HG03066 (cell line): ENCODE measurements at regions not wholly inside any gene's neighbourhood (a gene's known extent, or its start where the extent isn't known, plus 50 kb on each side); places are given as distances from the start of the nearest gene placed in this dataset.
"Not testable (repeated sequence)": the region's sequence is repeated elsewhere in the genome, so short reads cannot be mapped to it uniquely, and the experiment has no call there.

Source experiments
- ATAC-seq: cut with Tn5 transposase; IDR thresholded peaks from one replicate; pipeline ENCODE4 v1.9.1; 2021; ENCODE audit warnings: low read depth; ENCODE audit not compliant: unreplicated experiment

- no peak for ATAC-seq
Measured at GRCh38 chr7:25725451-25725850, 426.5 kb upstream of the NFE2L3 start.

DNA sequence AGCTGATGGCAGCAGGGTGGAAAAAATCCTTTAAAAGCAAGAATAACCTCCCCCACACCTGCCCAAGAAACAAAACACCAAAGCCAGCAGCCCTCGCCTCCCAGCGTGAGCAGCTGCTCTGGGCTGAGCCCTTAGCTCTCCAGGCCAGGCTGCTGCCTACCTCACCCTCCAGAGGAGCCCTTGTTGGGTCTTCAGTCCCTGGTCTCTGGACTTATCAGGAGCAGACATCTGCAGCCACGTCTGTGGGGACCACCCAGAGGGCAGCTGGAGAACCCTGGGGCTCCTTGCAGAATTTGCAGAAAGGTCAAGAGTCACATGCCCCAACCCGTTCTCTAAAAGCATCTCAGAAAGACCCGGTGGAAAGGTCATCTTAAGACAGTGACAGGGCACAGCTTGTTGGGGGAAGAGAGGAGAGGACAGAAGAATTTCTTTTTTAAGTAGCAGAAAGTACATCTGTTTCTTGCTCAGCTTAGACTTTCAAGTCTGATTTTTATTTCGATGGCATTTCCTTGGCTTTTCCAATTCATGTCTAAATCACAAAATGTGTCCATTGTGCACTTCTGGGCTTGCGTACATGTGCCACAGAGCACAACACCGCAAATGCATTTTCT, 425.7 kb upstream of the NFE2L3 start:
- ATAC-seq: no peak

GRCh38 chr7:25726781-25727311, 425.2 kb upstream of the NFE2L3 start:
- no peak for ATAC-seq

DNA sequence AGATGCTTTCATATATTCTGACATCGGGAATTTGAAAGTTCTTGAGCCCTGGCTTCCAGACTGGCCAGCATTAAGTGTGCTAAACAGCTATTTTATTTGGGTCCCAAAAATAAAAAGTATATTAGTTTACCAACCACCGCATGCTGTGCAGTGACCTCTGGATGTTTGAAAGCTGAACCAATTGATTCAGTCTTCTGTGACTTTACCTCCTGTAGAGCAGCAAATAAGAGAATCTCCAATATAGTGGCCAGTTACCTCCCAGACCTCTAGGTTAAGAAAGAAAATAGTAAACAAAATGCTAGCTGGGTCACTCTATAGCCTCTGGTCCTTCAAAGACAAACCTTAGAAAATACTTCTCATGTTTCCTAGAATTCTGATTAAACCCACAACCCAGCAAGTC, 424.6 kb upstream of the NFE2L3 start:
- ATAC-seq: no peak

GRCh38 chr7:25727876-25728275, 424.1 kb upstream of the NFE2L3 start:
- no peak for ATAC-seq

DNA sequence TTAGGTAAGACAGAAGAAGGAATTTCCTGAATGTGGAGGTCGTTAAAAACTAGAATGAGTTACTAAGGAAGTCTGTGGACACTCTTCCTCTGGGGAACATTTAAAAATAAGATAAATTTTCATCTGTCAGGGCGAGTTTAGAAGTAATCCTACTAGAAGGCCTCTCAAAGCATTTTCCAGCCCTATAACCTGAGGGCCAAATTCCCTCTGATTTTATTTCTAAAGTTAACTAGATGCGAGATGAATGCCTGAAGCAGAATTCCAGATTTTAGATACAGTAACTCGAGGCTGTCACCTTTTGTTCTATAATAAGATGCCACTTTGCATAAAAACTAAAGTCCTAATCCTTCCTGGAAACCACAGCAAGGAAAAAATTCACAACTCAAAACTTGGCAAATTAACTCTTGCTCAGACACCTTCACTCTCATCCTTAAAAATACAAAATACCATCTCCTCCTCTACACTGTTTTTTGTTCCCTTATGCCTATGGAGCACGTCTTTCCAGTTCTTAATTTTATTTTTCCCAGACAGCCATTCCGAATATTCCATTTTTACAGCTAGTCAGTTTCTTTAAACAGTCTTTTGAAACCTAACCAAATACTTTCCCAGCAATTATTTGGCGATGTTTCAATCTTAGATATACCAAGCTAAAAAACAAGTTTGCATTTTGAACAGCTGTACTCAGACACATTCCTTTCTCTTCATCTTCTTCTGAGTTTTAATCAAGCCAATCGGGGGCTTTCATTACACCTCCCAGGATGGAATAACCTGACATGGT, 420.7 kb upstream of the NFE2L3 start:
- no peak for ATAC-seq

DNA sequence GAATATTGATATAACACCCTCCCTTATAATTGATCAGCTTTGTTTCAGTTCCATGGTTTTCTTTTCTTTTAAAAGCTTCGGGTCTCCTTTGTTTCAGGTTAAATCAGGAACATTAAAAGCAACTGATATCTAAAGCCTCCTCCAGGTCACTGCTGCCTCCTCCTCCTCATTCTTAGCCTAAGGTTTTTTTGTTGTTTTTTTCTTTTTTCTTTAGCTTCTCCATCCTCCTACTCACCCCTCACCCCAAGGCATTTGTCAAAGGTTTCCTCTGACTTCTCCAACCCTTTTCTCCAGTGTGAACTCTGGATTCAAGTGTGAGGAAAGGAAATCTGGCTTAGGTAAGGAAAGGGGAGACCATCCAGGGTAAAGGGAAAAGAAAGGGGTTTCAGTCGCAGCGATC, 420.2 kb upstream of the NFE2L3 start:
- no peak for ATAC-seq

DNA sequence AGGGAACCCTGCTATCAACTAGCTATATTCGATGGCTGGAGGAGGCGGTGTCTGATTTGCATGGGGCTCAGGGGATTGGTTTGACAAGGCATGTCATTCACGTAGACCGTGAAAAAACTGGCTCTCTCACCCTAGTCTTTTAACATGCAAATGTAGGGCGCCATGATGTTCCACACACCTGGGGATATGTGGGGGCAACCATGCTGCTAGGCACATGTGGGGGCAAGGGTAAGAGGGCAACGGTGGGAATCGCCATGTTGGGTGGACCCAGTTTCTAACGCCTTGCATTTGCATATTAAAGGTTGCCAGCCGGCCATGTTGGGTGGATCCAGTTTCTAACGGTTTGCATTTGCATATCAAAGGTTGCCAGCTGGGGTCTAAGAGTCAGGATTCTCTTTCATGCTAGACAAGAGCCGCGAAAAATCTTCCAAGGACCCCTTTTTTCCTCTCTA, 419.2 kb upstream of the NFE2L3 start:
- ATAC-seq: no peak

- ATAC-seq: no peak
Measured at GRCh38 chr7:25735674-25736242, 416.2 kb upstream of the NFE2L3 start.

DNA sequence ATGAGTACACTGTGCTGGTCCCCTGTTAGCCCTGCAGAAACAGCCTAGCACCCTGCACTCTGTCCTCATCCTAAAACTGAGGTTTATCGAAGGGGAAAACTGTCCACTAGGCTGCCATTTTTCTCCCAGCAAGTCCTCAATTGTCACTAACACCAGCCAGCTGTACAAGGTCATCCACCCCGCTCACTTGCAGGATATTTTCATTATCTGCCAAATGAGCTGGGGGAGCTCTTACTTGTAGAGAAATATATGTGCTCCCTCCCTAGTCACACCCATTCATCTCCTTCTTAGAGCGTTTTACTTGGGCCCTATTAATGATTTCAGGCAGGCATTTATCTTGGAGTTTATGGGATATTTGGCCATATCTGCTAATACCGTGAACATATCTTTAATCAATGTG, 413.5 kb upstream of the NFE2L3 start:
- ATAC-seq: no peak

- ATAC-seq: no peak
Measured at GRCh38 chr7:25739143-25739542, 412.9 kb upstream of the NFE2L3 start.

DNA sequence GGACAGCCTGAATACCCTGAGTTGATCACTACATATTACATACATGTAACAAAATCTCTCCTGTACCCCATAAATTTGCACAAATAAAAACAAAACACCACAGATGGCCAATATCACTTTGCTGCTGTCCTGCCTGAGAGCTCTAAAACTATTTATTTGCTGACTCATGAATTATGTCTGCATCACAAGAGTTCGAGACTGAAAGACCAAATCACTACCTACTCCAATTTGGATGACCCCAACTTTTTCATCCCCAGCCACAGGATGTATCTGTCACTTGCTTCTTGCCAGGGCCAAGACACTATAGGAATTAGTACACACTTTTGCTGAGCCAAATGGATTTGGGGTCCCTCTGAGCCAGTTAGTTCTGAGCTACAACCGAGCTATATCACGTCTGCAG, 409.7 kb upstream of the NFE2L3 start:
- ATAC-seq: no peak

- not testable (repeated sequence) for ATAC-seq
Measured at GRCh38 chr7:25743670-25744451, 408.1 kb upstream of the NFE2L3 start.

GRCh38 chr7:25750744-25751508, 401.1 kb upstream of the NFE2L3 start:
- no peak for ATAC-seq

GRCh38 chr7:25752154-25752553, 399.8 kb upstream of the NFE2L3 start:
- no peak for ATAC-seq

GRCh38 chr7:25752967-25753791, 398.8 kb upstream of the NFE2L3 start:
- ATAC-seq: no peak

DNA sequence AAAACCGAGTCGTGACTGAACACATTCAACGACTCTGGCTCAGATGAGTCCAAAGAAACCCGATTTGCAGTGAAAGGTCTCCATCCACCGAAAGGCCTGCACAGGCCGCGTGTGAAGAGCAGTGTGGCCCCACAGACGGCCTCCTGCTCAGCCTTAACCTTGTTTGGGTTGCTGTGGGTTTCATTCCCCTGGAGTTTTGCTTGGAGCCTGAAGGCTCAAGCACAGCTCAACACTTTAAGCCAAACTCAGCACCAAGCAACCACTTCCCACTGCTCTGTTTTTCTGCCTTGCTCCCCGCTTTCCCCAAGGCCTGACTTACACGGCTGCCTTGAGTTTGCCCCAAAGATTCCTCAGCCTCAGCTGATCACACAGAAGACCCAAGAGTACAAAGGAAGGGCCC, 398.2 kb upstream of the NFE2L3 start:
- ATAC-seq: no peak

GRCh38 chr7:25754333-25754732, 397.7 kb upstream of the NFE2L3 start:
- ATAC-seq: no peak

GRCh38 chr7:25754751-25755150, 397.2 kb upstream of the NFE2L3 start:
- no peak for ATAC-seq
